Mammary epithelial cell (primary cell): ENCODE measurements at regions not wholly inside any gene's neighbourhood (a gene's known extent, or its start where the extent isn't known, plus 50 kb on each side); places are given as distances from the start of the nearest gene placed in this dataset.

Experiments used
- CTCF ChIP-seq, 2 donors: IDR thresholded peaks in 1 of 2; conservative IDR thresholded peaks in 1 of 2; 2 replicates each; pipeline ENCODE4 v1.5.1; 2011 to 2012; ENCODE audit warnings: inconsistent platforms in 2 of 2, low read length in 2 of 2, mild to moderate bottlenecking in 2 of 2, control low read depth in 1 of 2, low read depth in 1 of 2; ENCODE audit not compliant: insufficient read depth in 1 of 2; ENCODE audit errors: extremely low read depth in 1 of 2
- EZH2 ChIP-seq: IDR thresholded peaks from 2 replicates; pipeline ENCODE4 v1.6.1; 2012; ENCODE audit warnings: low read length, inconsistent platforms, borderline replicate concordance

GRCh38 chr2:59236723-59237122 lies 995.6 kb upstream of the FANCL start:
- TF ChIP-seq CTCF (conservative IDR thresholded peaks at IDR 0.05 in 1 of 2, IDR thresholded peaks at IDR 0.05 in 1 of 2; ENCODE audit: extremely low read depth in 1 of 2, insufficient read depth in 1 of 2, low read depth in 1 of 2, low read length in 2 of 2) (no peak), EZH2 (no peak)
